SK-N-SH treated with all-trans-retinoic acid at 6 μM for 48 hours (cell line): ENCODE measurements at regions not wholly inside any gene's neighbourhood (a gene's known extent, or its start where the extent isn't known, plus 50 kb on each side); places are given as distances from the start of the nearest gene placed in this dataset.

Source experiments
- ATAC-seq: fragments of 200-7000 bp; cut with Tn5 transposase; 3 replicates; pipeline ENCODE4 v1.9.1; 2020; ENCODE audit warnings: mild to moderate bottlenecking, moderate library complexity
- ARNTL ChIP-seq: fragments of 450-650 bp; formaldehyde crosslinking; IDR thresholded peaks from 2 replicates; pipeline ENCODE4 v1.5.0; 2020; ENCODE audit warnings: low read depth, mild to moderate bottlenecking, moderate library complexity, borderline replicate concordance
- CSDC2 ChIP-seq: fragments of 250-450 bp; sonication (Bioruptor Pico); IDR thresholded peaks from 2 replicates; pipeline ENCODE4 v1.5.0; 2020; ENCODE audit warnings: mild to moderate bottlenecking, moderate library complexity
- ESRRG ChIP-seq: fragments of 250-450 bp; sonication (Bioruptor Pico); IDR thresholded peaks from 2 replicates; pipeline ENCODE4 v1.6.1; 2021; ENCODE audit warnings: mild to moderate bottlenecking
- GLIS3 ChIP-seq: fragments of 250-450 bp; sonication (Bioruptor Pico); IDR thresholded peaks from 2 replicates; pipeline ENCODE4 v1.5.0; 2020; ENCODE audit warnings: mild to moderate bottlenecking, moderate library complexity
- PATZ1 ChIP-seq: fragments of 250-450 bp; sonication (Bioruptor Pico); IDR thresholded peaks from 2 replicates; pipeline ENCODE4 v1.8.0; 2020; ENCODE audit warnings: mild to moderate bottlenecking, moderate library complexity, borderline replicate concordance
- PPARA ChIP-seq: fragments of 250-450 bp; sonication (Bioruptor Pico); IDR thresholded peaks from 2 replicates; pipeline ENCODE4 v1.5.0; 2020; ENCODE audit warnings: mild to moderate bottlenecking, borderline replicate concordance
- TCF4 ChIP-seq: fragments of 250-450 bp; sonication (Bioruptor Pico); IDR thresholded peaks from 2 replicates; pipeline ENCODE4 v1.8.0; 2021; ENCODE audit warnings: mild to moderate bottlenecking, moderate library complexity, borderline replicate concordance
- TOX ChIP-seq: fragments of 250-450 bp; sonication (Bioruptor Pico); IDR thresholded peaks from 2 replicates; pipeline ENCODE4 v1.8.0; 2021; ENCODE audit warnings: mild to moderate bottlenecking, moderate library complexity, borderline replicate concordance
- ZC3H10 ChIP-seq: fragments of 250-450 bp; sonication (Bioruptor Pico); IDR thresholded peaks from 2 replicates; pipeline ENCODE4 v1.5.1; 2021; ENCODE audit warnings: mild to moderate bottlenecking, moderate library complexity
- ZFP3 ChIP-seq: fragments of 250-450 bp; sonication (Bioruptor Pico); IDR thresholded peaks from 2 replicates; pipeline ENCODE4 v1.5.0; 2020; ENCODE audit warnings: mild to moderate bottlenecking, moderate library complexity
- ZNF565 ChIP-seq: fragments of 450-650 bp; formaldehyde crosslinking; conservative IDR thresholded peaks from 2 replicates; pipeline ENCODE4 v1.5.0; 2020; ENCODE audit warnings: low read depth, mild to moderate bottlenecking, moderate library complexity
- ZNF70 ChIP-seq: fragments of 450-650 bp; formaldehyde crosslinking; IDR thresholded peaks from 2 replicates; pipeline ENCODE4 v1.5.0; 2020; ENCODE audit warnings: mild to moderate bottlenecking, moderate library complexity
- ZNF8 ChIP-seq: fragments of 450-650 bp; formaldehyde crosslinking; IDR thresholded peaks from 2 replicates; pipeline ENCODE4 v1.5.0; 2020; ENCODE audit warnings: mild to moderate bottlenecking, moderate library complexity
- TF ChIP-seq, protein P1 (sequence below): fragments of 250-450 bp; sonication (Bioruptor Pico); IDR thresholded peaks from 2 replicates; pipeline ENCODE4 v1.5.1; 2021; ENCODE audit warnings: mild to moderate bottlenecking, moderate library complexity
- TF ChIP-seq, protein P2 (sequence below): fragments of 250-450 bp; sonication (Bioruptor Pico); IDR thresholded peaks from 2 replicates; pipeline ENCODE4 v1.5.0; 2020; ENCODE audit warnings: mild to moderate bottlenecking, moderate library complexity
- TF ChIP-seq, protein P3 (sequence below): fragments of 250-450 bp; sonication (Bioruptor Pico); IDR thresholded peaks from 2 replicates; pipeline ENCODE4 v1.8.0; 2021; ENCODE audit warnings: low read depth, mild to moderate bottlenecking, moderate library complexity, borderline replicate concordance

DNA sequence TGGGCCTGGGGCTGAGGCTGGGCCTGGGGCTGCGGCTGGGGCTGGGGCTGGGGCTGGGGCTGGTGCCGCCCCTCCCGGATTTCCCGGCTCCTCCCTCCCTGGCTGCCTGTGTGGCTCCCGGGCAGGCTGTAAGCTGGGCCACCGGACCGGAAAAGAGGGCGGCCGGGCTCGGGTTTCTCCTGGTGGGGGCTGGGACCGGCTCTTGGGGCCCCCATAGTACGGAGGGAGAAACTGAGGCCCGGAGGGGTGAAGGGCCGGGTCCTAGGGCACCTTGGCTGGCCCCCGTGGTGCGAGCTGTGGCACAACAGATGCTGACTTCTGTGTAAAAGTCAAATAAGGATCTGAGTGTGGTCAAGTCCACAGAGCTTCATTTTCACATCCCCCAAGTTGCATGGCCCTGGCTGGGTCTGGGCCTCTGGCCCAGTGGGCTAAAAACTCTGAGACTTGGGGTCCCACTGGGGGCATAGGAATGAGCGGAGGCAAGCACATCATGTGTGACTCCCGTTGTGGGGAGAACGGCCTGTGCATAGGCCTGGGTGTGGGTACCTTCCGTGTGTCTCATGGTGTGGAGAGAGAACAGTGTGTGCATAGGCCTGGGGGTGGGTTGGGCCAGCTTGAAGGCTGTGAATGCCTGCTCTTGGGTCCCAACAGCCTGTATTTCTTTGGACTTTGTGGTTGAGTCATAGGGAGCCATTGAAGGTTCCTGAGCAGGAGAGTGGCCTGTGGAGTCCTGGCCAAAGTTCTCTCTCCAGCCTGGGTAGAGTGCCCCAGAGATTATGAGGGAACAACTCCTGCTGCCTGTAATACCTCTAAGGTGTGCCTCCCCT lies 123.9 kb upstream of the CIBAR2 start:
- peak; percentile 15 for ATAC-seq

GRCh38 chr16:85236818-85237150 lies 124.5 kb upstream of the CIBAR2 start:
- no peak for ATAC-seq

More for the DNA sequence above, 123.9 kb upstream of the CIBAR2 start:
- no peak for TF ChIP-seq TOX
- TF ChIP-seq ESRRG (CRISPR knock-in tag), result no peak
- no peak for TF ChIP-seq PATZ1 (CRISPR knock-in tag)
- no peak for TF ChIP-seq TCF4 (CRISPR knock-in tag)
- TF ChIP-seq ZNF70 (CRISPR knock-in tag), result no peak
- TF ChIP-seq, all 23 proteins: peak for 0

GRCh38 chr16:85237817-85238216 lies 125.5 kb upstream of the CIBAR2 start:
- no peak for ATAC-seq
- TF ChIP-seq, protein P1, sequence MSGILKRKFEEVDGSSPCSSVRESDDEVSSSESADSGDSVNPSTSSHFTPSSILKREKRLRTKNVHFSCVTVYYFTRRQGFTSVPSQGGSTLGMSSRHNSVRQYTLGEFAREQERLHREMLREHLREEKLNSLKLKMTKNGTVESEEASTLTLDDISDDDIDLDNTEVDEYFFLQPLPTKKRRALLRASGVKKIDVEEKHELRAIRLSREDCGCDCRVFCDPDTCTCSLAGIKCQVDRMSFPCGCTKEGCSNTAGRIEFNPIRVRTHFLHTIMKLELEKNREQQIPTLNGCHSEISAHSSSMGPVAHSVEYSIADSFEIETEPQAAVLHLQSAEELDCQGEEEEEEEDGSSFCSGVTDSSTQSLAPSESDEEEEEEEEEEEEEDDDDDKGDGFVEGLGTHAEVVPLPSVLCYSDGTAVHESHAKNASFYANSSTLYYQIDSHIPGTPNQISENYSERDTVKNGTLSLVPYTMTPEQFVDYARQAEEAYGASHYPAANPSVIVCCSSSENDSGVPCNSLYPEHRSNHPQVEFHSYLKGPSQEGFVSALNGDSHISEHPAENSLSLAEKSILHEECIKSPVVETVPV (CRISPR knock-in tag), result no peak
- TF ChIP-seq ARNTL (CRISPR knock-in tag) (no peak), ZC3H10 (CRISPR knock-in tag) (no peak), ZFP3 (CRISPR knock-in tag) (no peak), ZNF565 (CRISPR knock-in tag) (no peak), ZNF8 (no peak), ESRRG (CRISPR knock-in tag) (no peak), PATZ1 (CRISPR knock-in tag) (no peak), GLIS3 (CRISPR knock-in tag) (no peak), TOX (no peak)
- TF ChIP-seq, protein P2, sequence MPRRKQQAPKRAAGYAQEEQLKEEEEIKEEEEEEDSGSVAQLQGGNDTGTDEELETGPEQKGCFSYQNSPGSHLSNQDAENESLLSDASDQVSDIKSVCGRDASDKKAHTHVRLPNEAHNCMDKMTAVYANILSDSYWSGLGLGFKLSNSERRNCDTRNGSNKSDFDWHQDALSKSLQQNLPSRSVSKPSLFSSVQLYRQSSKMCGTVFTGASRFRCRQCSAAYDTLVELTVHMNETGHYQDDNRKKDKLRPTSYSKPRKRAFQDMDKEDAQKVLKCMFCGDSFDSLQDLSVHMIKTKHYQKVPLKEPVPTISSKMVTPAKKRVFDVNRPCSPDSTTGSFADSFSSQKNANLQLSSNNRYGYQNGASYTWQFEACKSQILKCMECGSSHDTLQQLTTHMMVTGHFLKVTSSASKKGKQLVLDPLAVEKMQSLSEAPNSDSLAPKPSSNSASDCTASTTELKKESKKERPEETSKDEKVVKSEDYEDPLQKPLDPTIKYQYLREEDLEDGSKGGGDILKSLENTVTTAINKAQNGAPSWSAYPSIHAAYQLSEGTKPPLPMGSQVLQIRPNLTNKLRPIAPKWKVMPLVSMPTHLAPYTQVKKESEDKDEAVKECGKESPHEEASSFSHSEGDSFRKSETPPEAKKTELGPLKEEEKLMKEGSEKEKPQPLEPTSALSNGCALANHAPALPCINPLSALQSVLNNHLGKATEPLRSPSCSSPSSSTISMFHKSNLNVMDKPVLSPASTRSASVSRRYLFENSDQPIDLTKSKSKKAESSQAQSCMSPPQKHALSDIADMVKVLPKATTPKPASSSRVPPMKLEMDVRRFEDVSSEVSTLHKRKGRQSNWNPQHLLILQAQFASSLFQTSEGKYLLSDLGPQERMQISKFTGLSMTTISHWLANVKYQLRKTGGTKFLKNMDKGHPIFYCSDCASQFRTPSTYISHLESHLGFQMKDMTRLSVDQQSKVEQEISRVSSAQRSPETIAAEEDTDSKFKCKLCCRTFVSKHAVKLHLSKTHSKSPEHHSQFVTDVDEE (CRISPR knock-in tag), result no peak
- TF ChIP-seq, protein P3, sequence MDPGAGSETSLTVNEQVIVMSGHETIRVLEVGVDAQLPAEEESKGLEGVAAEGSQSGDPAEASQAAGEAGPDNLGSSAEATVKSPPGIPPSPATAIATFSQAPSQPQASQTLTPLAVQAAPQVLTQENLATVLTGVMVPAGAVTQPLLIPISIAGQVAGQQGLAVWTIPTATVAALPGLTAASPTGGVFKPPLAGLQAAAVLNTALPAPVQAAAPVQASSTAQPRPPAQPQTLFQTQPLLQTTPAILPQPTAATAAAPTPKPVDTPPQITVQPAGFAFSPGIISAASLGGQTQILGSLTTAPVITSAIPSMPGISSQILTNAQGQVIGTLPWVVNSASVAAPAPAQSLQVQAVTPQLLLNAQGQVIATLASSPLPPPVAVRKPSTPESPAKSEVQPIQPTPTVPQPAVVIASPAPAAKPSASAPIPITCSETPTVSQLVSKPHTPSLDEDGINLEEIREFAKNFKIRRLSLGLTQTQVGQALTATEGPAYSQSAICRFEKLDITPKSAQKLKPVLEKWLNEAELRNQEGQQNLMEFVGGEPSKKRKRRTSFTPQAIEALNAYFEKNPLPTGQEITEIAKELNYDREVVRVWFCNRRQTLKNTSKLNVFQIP (CRISPR knock-in tag), result no peak

More at GRCh38 chr16:85236818-85237150, 124.5 kb upstream of the CIBAR2 start:
- TF ChIP-seq ARNTL (CRISPR knock-in tag), result no peak
- no peak for TF ChIP-seq ZNF565 (CRISPR knock-in tag)
- TF ChIP-seq ZNF70 (CRISPR knock-in tag), result no peak
- no peak for TF ChIP-seq ZNF8
- TF ChIP-seq ZC3H10 (CRISPR knock-in tag), result no peak
- TF ChIP-seq, protein P2 (CRISPR knock-in tag), result no peak
- TF ChIP-seq PATZ1 (CRISPR knock-in tag), result no peak
- TF ChIP-seq PPARA, result no peak
- TF ChIP-seq CSDC2 (CRISPR knock-in tag), result no peak
